ENCODE measurements at regions not wholly inside any gene's neighbourhood (a gene's known extent, or its start where the extent isn't known, plus 50 kb on each side); places are given as distances from the start of the nearest gene placed in this dataset.

GRCh38 chr10:130958981-130959751 is 352.4 kb downstream of the TCERG1L start:
- H2AFZ ChIP-seq (ENCODE audit: low read depth), result no peak overlapping the region

GRCh38 chr10:130959752-130960195 is 351.7 kb downstream of the TCERG1L start:
- H3K27me3 ChIP-seq (ENCODE audit: insufficient read depth, low read depth), result no peaks in the 10 kb centered on the region; the same call in 1 of the 2 replicates
- H3K79me2 ChIP-seq (ENCODE audit: insufficient read depth, low read depth), result no peaks in the 10 kb centered on the region
- no peak overlapping the region for H3K27ac ChIP-seq
- H4K20me1 ChIP-seq (ENCODE audit: insufficient read depth), result no peaks in the 10 kb centered on the region
- no peak overlapping the region for H3K9ac ChIP-seq
- no peak overlapping the region for H2AFZ ChIP-seq (ENCODE audit: low read depth)
- no peak overlapping the region for H3K4me3 ChIP-seq (IDR thresholded peaks at IDR 0.05; ENCODE audit: insufficient read depth, low read depth, low read length)
- no peaks in the 10 kb centered on the region for H3K36me3 ChIP-seq (ENCODE audit: insufficient read depth)
- H3K4me1 ChIP-seq (ENCODE audit: low read depth, poor library complexity, severe bottlenecking), result no peaks in the 10 kb centered on the region
- no peak for TF ChIP-seq CTCF (conservative IDR thresholded peaks at IDR 0.05; ENCODE audit: low read depth, low read length)
- H3K4me2 ChIP-seq, result no peak overlapping the region

More at GRCh38 chr10:130958981-130959751, 352.4 kb downstream of the TCERG1L start:
- Histone ChIP-seq H3K27me3 (ENCODE audit: insufficient read depth, low read depth) (no peaks in the 10 kb centered on the region), H3K9ac (no peak overlapping the region), H3K4me1 (ENCODE audit: low read depth, poor library complexity, severe bottlenecking) (no peaks in the 10 kb centered on the region), H3K4me3 (IDR thresholded peaks at IDR 0.05; ENCODE audit: insufficient read depth, low read depth, low read length) (no peak overlapping the region), H3K4me2 (no peak overlapping the region), H4K20me1 (ENCODE audit: insufficient read depth) (no peaks in the 10 kb centered on the region), H3K27ac (no peak overlapping the region), H3K36me3 (ENCODE audit: insufficient read depth) (no peaks in the 10 kb centered on the region), H3K79me2 (ENCODE audit: insufficient read depth, low read depth) (no peaks in the 10 kb centered on the region)
- no peak for TF ChIP-seq CTCF (conservative IDR thresholded peaks at IDR 0.05; ENCODE audit: low read depth, low read length)

- Histone ChIP-seq H3K36me3 (ENCODE audit: insufficient read depth) (no peaks in the 10 kb centered on the region), H3K9ac (no peak overlapping the region), H3K27ac (no peak overlapping the region), H3K79me2 (ENCODE audit: insufficient read depth, low read depth) (no peaks in the 10 kb centered on the region), H3K4me2 (no peak overlapping the region), H3K4me1 (ENCODE audit: low read depth, poor library complexity, severe bottlenecking) (no peaks in the 10 kb centered on the region), H4K20me1 (ENCODE audit: insufficient read depth) (no peaks in the 10 kb centered on the region), H3K4me3 (IDR thresholded peaks at IDR 0.05; ENCODE audit: insufficient read depth, low read depth, low read length) (no peak overlapping the region), H3K27me3 (ENCODE audit: insufficient read depth, low read depth) (no peaks in the 10 kb centered on the region; the same call in 1 of the 2 replicates), H2AFZ (ENCODE audit: low read depth) (no peak overlapping the region)
- TF ChIP-seq CTCF (conservative IDR thresholded peaks at IDR 0.05; ENCODE audit: low read depth, low read length), result no peak
These were observed 351.0 kb downstream of the TCERG1L start for GRCh38 chr10:130960531-130960930.

- Histone ChIP-seq H4K20me1 (ENCODE audit: insufficient read depth) (no peaks in the 10 kb centered on the region), H2AFZ (ENCODE audit: low read depth) (no peak overlapping the region), H3K9ac (no peak overlapping the region), H3K27me3 (ENCODE audit: insufficient read depth, low read depth) (no peaks in the 10 kb centered on the region; the same call in 1 of the 2 replicates), H3K4me3 (IDR thresholded peaks at IDR 0.05; ENCODE audit: insufficient read depth, low read depth, low read length) (no peak overlapping the region), H3K27ac (no peak overlapping the region), H3K4me1 (ENCODE audit: low read depth, poor library complexity, severe bottlenecking) (no peaks in the 10 kb centered on the region), H3K79me2 (ENCODE audit: insufficient read depth, low read depth) (no peaks in the 10 kb centered on the region), H3K4me2 (no peak overlapping the region), H3K36me3 (ENCODE audit: insufficient read depth) (no peaks in the 10 kb centered on the region)
- TF ChIP-seq CTCF (conservative IDR thresholded peaks at IDR 0.05; ENCODE audit: low read depth, low read length), result no peak
These were observed 349.8 kb downstream of the TCERG1L start for GRCh38 chr10:130961506-130962239.

Data from KMS-11 (cell line).